ENCODE measurements at regions not wholly inside any gene's neighbourhood (a gene's known extent, or its start where the extent isn't known, plus 50 kb on each side); places are given as distances from the start of the nearest gene placed in this dataset.
"Not testable (repeated sequence)": the region's sequence is repeated elsewhere in the genome, so short reads cannot be mapped to it uniquely, and the experiment has no call there.

DNA sequence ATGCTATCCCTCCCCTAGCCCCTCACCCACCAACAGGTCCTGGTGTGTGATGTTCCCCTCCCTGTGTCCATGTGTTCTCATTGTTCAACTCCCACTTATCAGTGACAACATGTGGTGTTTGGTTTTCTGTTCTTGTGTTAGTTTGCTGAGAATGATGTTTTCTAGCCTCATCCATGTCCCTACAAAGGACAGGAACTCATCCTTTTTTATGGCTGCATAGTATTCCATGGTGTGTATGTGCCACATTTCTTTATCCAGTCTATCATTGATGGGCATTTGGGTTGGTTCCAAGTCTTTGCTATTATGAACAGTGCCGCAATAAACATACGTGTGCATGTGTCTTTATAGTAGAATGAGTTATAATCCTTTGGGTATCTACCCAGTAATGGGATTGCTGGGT, 120.4 kb upstream of the PODXL start:
- DNase-seq (ENCODE audit: low spot score) = not testable (repeated sequence)

DNA sequence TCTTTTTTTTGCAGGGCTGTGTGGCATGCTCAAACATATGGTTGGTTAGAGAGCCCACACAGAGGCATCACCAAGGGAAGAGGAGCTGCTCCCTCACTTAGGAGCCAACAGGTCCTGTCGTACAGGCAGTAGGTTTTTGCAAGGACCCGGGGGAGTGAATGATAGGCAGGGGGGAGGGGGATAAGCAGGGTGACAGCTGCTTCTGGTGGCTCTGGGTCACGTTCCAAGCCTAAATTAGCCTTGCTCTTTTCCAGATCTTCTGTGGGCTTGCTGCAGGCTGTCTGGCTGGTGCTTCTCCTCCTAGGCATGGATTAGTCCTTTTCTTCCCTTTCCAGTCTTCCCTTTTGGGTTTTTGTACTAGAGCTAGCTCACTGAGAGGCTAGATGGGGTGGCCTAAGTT, 117.7 kb upstream of the PODXL start:
- no peak for DNase-seq (ENCODE audit: low spot score)

DNA sequence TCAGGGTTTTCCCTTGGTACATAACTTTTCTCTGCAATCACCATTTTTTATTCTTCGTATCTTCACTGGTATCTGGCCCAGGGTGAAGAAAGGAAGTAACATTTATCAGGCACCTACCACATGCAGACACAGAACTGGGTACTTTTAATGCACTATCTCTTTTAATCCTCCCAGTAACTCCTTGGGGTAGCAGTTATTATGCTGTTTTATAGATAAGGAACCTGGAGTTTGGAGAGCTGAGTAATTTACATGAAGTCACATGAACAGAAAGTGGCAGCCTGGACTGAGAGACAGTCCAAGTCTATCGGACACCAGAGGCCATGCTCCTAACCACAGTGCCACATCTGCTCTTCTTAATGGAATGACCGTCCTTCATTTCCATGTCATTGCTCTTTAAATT, 117.1 kb upstream of the PODXL start:
- DNase-seq (ENCODE audit: low spot score) = no peak

DNA sequence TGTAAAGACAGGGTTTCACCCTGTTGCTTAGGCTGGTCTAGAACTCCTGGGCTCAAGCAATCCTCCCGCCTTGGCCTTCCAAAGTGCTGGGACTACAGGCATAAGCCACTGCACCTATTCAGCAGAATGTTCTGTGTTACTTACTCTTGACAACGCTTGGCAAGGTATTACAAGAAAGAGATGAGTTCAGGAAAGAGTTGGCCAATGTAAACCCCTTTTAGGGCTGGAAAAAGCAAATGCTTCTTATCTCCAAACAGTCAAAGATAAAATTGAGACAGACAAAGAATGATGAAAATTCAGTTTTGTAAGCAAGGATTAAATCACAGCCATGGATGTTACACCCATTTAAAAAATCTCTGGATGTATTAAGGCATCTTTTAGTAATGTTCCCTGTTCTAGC, 114.0 kb upstream of the PODXL start:
- DNase-seq (ENCODE audit: low spot score) = no peak

GRCh38 chr7:131667699-131668098, 111.3 kb upstream of the PODXL start:
- DNase-seq (ENCODE audit: low spot score) = no peak

GRCh38 chr7:131665021-131665420, 108.6 kb upstream of the PODXL start:
- DNase-seq (ENCODE audit: low spot score) = no peak

- no peak for DNase-seq (ENCODE audit: low spot score)
Measured at GRCh38 chr7:131664570-131664969, 108.1 kb upstream of the PODXL start.

DNA sequence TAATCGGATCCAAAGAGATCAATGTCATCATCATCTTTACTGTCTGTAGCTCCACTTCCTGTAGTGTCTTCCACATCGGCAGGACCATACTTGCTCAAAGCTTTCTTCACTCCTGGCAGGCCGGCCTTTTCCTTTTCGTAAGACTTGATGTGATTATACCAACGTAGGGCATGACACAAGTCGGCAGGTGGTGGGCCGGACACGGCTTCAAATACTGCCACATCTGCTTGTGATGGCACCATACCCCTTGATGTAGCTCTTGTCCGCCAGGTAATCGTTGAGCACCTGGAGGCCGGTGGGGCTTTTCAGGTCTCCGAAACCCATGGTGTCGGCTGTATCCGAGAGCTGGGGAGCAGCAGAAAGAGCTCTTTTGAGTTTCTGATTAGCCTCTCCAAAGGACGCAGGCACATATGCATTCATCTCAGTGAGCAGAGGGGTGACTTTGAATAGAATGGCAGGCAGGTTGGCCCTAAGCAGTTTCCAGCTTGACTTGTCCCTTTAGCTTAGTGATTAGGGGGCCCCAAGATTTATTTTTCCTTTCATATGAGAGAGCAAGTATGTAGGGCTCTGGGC, 106.0 kb upstream of the PODXL start:
- not testable (repeated sequence) for DNase-seq (ENCODE audit: low spot score)

DNA sequence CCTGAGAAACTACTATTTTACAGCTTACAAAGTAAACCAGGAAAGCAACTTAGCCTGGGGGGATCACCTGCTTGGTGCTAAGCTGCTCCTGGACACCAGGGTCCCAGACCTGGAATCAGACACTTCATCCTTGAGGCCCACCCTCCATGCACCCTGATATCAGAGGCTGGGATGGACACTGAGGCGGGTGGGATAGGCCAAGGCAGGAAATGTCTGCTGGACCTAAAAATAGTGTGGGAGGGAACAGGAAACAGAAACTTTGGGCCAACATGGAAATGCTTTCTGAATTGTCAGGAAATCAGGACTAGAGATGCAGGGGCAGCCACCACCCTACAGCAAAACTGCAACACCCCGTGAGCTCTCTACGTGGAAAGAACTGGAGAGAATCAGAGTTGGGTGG, 101.5 kb upstream of the PODXL start:
- no peak for DNase-seq (ENCODE audit: low spot score)

GRCh38 chr7:131656980-131657723, 100.7 kb upstream of the PODXL start:
- no peak for DNase-seq (ENCODE audit: low spot score)

DNA sequence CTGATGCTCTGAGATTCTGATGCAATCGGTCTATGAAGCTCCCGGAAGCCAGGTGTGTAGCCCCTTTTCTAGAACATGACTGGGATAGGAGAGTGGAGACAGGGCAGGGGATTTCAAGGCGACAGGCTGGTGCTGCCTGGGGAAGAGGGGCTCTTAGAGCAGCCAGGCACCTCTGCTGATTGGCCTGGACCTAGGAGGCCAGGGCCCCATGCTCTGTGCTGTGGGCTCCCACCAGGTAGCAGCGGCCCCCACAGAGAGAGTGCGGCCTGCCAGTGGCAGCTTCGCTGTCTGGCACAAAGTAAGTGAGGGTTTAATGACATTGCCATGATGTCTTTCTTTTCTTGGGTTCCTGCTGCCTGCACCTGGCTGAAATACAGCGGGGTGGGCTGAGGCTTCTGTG, 99.4 kb upstream of the PODXL start:
- DNase-seq (ENCODE audit: low spot score) = no peak

- DNase-seq (ENCODE audit: low spot score) = no peak
Measured at GRCh38 chr7:131655447-131655846, 99.0 kb upstream of the PODXL start.

DNA sequence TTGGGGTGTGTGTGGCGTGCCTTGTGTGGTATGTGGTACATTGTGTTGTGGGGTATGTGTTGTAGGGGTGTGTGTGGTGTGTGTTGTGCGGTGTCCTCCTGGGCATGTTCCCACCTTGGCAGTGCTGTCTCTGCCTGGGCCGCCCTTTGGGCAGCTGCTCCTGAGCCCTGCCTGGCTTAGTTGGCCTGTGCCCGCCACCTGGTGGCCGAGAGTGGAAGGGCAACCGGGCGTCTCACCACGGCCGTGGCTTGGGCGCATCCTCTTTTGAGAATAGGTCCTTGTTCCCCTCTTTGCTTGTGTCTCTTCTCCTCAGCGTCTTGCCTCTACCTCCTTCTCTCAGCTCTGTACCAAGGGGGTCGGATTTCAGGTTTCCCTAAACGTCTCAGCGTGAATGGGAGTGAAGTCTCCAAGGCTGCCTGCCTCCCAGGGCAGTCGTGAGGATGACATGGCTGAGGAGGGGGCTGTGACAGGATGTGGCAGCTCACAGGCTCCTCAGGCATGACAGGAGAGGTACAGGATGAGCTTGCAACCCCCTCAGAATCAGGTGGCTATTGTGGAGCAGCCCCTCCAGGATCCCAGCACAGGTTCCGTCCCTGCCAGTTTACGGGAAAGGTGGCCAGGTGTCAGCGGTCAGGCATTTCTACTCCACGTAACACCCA, 98.4 kb upstream of the PODXL start:
- peak; percentile 80 for DNase-seq (ENCODE audit: low spot score)

DNA sequence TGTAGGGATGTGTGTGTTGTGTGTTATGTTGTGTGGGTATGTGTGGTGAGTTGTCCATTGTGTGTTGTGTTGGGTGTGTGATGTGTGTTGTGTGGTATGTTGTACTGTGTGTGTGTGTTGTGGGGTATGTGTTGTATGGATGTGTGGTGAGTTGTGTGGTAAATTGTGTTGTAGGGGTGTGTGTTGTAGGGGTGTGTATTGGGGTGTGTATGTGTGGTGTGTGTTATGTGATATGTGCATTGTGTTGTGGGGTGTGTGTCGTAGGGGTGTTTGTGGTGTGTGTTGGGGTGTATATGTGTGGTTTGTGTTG, 97.8 kb upstream of the PODXL start:
- DNase-seq (ENCODE audit: low spot score) = no peak

- no peak for DNase-seq (ENCODE audit: low spot score)
Measured at GRCh38 chr7:131653418-131654248, 97.2 kb upstream of the PODXL start.

DNA sequence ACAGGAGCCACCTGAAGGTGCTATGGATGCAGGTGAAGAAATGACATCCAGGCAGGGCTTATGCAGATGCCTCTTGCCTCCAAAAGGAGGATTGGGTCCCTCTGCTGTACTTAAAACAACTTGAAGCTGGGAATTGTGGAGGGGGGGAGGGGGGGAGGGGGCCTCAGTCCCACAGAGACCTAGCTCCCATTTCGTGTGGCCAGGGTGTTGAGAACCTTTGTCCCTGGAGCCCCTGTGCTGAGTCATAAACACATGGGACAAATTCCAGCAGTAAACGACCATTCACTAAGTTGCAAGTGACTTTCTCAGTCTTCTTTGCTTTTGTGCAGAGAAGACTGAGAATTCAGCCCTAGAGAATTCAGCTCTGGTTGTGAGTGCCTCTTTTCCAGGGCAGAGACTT, 96.5 kb upstream of the PODXL start:
- no peak for DNase-seq (ENCODE audit: low spot score)

GRCh38 chr7:131652194-131652593, 95.8 kb upstream of the PODXL start:
- DNase-seq (ENCODE audit: low spot score) = no peak

GRCh38 chr7:131649879-131650278, 93.5 kb upstream of the PODXL start:
- no peak for DNase-seq (ENCODE audit: low spot score)

DNA sequence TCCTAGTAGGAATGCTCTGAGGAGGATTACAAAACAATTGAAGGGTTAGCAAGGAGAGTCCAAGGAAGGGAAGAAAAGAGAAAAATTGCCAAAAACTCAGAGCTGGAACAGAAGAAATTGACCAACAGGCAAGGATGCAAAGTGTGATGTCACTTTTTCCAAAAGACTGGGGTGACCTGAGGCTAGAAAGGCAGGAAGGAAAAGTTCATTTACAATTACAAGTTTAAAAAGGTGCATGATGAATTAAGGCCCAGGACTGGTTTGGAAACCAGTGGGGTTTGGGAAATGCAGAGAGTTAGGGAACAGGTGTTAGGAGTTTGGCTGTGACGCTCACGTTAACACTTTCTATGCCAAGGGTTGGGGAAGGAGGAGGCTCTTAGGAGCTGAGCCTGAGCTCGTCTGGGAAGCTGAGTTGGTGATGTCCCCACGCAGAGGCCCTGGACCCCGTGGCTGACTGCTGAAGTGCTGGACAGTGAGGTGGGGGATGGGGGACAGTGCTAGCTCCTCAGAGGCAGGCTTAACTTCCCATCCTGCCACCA, 92.6 kb upstream of the PODXL start:
- DNase-seq (ENCODE audit: low spot score) = no peak

DNA sequence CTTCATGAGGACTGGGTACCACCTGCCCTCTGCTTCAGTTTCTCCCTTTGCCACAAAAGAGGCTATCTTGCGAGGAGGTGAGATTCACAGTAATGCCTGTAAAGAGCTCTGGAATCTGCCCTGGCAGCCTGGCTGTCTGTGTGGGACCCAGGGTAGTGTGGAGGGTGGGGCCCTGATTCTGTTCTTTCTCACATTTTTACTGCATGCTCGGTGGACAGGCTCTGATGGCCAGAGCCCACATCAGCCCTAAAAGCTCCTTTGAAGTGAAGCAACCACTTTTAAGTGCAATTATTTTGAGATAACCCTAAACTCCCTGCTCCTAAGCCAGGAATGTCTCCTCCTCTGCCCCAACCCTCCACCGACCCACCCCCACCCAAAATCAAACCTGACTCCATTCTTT, 92.1 kb upstream of the PODXL start:
- no peak for DNase-seq (ENCODE audit: low spot score)

DNA sequence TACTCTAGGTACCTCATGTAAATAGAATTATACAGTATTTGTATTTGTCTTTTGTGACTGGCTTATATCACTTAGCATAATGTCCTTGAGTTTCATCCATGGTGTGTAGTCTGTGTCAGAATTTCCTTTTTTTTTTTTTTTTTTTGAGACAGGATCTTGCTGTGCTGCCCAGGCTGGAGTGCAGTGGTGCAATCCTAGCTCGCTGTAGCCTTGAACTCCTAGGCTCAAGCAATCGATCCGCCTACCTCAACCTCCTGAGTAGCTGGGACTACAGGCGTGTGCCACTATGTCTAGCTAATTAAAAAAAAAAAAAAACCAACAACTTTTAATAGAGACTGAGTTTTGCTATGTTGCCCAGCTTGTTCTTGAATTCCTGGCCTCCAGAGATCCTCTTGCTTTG, 89.8 kb upstream of the PODXL start:
- no peak for DNase-seq (ENCODE audit: low spot score)

DNA sequence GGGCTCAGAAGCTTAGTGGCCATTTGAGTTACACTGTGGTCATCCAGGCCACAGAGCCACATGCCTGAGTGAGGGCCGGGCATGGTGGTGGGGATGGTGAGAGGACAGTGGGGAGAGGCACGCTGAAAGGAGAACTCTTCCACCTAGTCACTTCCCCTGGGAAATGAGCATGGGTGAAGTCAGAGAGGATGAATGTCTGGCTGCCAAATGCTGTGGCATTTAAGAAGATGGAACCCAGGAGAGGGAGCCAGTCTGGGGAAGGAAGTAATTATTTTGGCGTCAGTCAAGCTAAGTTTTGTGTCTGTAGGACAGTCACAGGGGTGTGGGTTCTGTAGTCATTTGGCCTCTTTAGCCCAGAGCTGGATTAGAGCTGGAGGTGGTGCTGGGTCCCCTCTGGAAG, 86.0 kb upstream of the PODXL start:
- no peak for DNase-seq (ENCODE audit: low spot score)

GRCh38 chr7:131640686-131641085, 84.3 kb upstream of the PODXL start:
- DNase-seq (ENCODE audit: low spot score) = no peak
